ENCODE measurements at regions not wholly inside any gene's neighbourhood (a gene's known extent, or its start where the extent isn't known, plus 50 kb on each side); places are given as distances from the start of the nearest gene placed in this dataset.

- no peak for FAIRE-seq
Measured at GRCh38 chr9:108546215-108546614, 309.6 kb downstream of the ACTL7B start.

- FAIRE-seq: no peak
Measured at GRCh38 chr9:108545436-108545835, 310.4 kb downstream of the ACTL7B start.

- no peak for FAIRE-seq
Measured at GRCh38 chr9:108544866-108545265, 310.9 kb downstream of the ACTL7B start.

- no peak for FAIRE-seq
Measured at GRCh38 chr9:108543251-108543778, 312.5 kb downstream of the ACTL7B start.

- no peak for FAIRE-seq
Measured at GRCh38 chr9:108537756-108538155, 318.0 kb downstream of the ACTL7B start.

GRCh38 chr9:108536836-108537601 lies 318.8 kb downstream of the ACTL7B start:
- FAIRE-seq: no peak

GRCh38 chr9:108535526-108535925 lies 320.3 kb downstream of the ACTL7B start:
- no peak for FAIRE-seq

- FAIRE-seq: no peak
Measured at GRCh38 chr9:108534741-108535140, 321.0 kb downstream of the ACTL7B start.

- FAIRE-seq: no peak
Measured at GRCh38 chr9:108530141-108530540, 325.6 kb downstream of the ACTL7B start.

GRCh38 chr9:108528231-108528630 lies 327.6 kb downstream of the ACTL7B start:
- FAIRE-seq: no peak

GRCh38 chr9:108526518-108526917 lies 329.3 kb downstream of the ACTL7B start:
- FAIRE-seq: no peak

- FAIRE-seq: no peak
Measured at GRCh38 chr9:108525186-108525585, 330.6 kb downstream of the ACTL7B start.

GRCh38 chr9:108521063-108521590 lies 334.7 kb downstream of the ACTL7B start:
- FAIRE-seq: no peak

- FAIRE-seq: no peak
Measured at GRCh38 chr9:108519437-108519836, 336.3 kb downstream of the ACTL7B start.

- no peak for FAIRE-seq
Measured at GRCh38 chr9:108517651-108518365, 338.0 kb downstream of the ACTL7B start.

GRCh38 chr9:108516391-108516790 lies 339.4 kb downstream of the ACTL7B start:
- no peak for FAIRE-seq

- no peak for FAIRE-seq
Measured at GRCh38 chr9:108515856-108516255, 339.9 kb downstream of the ACTL7B start.

GRCh38 chr9:108512426-108513173 lies 343.2 kb downstream of the ACTL7B start:
- FAIRE-seq: no peak

GRCh38 chr9:108511307-108511706 lies 344.5 kb downstream of the ACTL7B start:
- no peak for FAIRE-seq

GRCh38 chr9:108496846-108497245 lies 358.9 kb downstream of the ACTL7B start:
- FAIRE-seq: no peak

GRCh38 chr9:108489567-108489966 lies 366.2 kb downstream of the ACTL7B start:
- no peak for FAIRE-seq

GRCh38 chr9:108486831-108487230 lies 369.0 kb downstream of the ACTL7B start:
- FAIRE-seq: no peak

- FAIRE-seq: no peak
Measured at GRCh38 chr9:108484468-108484867, 371.3 kb downstream of the ACTL7B start.

Measured in G401.6 (cell line).